Gastrocnemius medialis (tissue), 4 donors: ENCODE measurements at regions not wholly inside any gene's neighbourhood (a gene's known extent, or its start where the extent isn't known, plus 50 kb on each side); places are given as distances from the start of the nearest gene placed in this dataset.

Experiments
- ATAC-seq, 2 donors: fragments of 150-250 bp; one replicate each; pipeline ENCODE4 v1.9.1; 2016
- DNase-seq, 2 donors: peaks; one replicate each; pipeline ENCODE4 v3.0.0-alpha.2; 2019
- H3K27ac ChIP-seq, 4 donors: fragments of 200-600 bp; sonication (generic); 1 replicate in 1 of 4; 2 replicates in 3 of 4; pipeline ENCODE4 v1.5.1; 2016 to 2018; ENCODE audit warnings: mild to moderate bottlenecking in 2 of 4, moderate library complexity in 1 of 4
- H3K27me3 ChIP-seq, 3 donors: fragments of 200-600 bp; sonication (generic) in 2 of 3; 1 replicate in 1 of 3; 2 replicates in 2 of 3; pipeline versions ENCODE4 v1.5.1 to v1.6.0; 2016 to 2019; ENCODE audit warnings: mild to moderate bottlenecking in 1 of 3, moderate library complexity in 1 of 3
- H3K36me3 ChIP-seq, 2 donors: fragments of 200-600 bp; sonication (generic) in 1 of 2; one replicate each; pipeline ENCODE4 v1.5.1; 2017 to 2018
- H3K4me1 ChIP-seq, 2 donors: fragments of 200-600 bp; sonication (generic) in 1 of 2; one replicate each; pipeline ENCODE4 v1.5.1; 2016 to 2017; ENCODE audit warnings: mild to moderate bottlenecking in 2 of 2
- H3K4me3 ChIP-seq, 4 donors: fragments of 200-600 bp; sonication (generic) in 3 of 4; 1 replicate in 1 of 4; 2 replicates in 3 of 4; pipeline ENCODE4 v1.5.1; 2016 to 2019; ENCODE audit warnings: mild to moderate bottlenecking in 2 of 4
- H3K9me3 ChIP-seq, 3 donors: fragments of 200-600 bp; sonication (generic) in 2 of 3; 1 replicate in 1 of 3; 2 replicates in 2 of 3; pipeline ENCODE4 v1.5.1; 2016 to 2019
- POLR2A ChIP-seq, 2 donors: fragments of 450-650 bp; IDR thresholded peaks; one replicate each; pipeline ENCODE4 v1.6.1; 2017; ENCODE audit warnings: antibody characterized with exemption in 2 of 2, mild to moderate bottlenecking in 2 of 2, moderate library complexity in 2 of 2
- in situ Hi-C, 4 donors: fragments of 200-750 bp; cut with MboI; loops; one replicate each; pipeline versions ENCODE4 v1.15.0 to v1.8.0; 2017; ENCODE audit warnings: low sequenced_read_pairs in 4 of 4
- intact Hi-C: fragments of 100-400 bp; cut with DNase I; formaldehyde crosslinking; loops from one replicate; pipeline ENCODE4 v1.15.1; 2023; ENCODE audit warnings: low total_unique reads
- TF ChIP-seq, protein P1 (sequence below), 5 experiments: fragments of 450-650 bp in 3 of 5; fragments of 200-600 bp in 2 of 5; sonication (generic) in 2 of 5; IDR thresholded peaks in 4 of 5; conservative IDR thresholded peaks in 1 of 5; 1 replicate in 4 of 5; 2 replicates in 1 of 5; pipeline ENCODE4 v1.5.1; 2016 to 2019; ENCODE audit warnings: antibody characterized with exemption in 5 of 5, mild to moderate bottlenecking in 3 of 5, moderate library complexity in 3 of 5

DNA sequence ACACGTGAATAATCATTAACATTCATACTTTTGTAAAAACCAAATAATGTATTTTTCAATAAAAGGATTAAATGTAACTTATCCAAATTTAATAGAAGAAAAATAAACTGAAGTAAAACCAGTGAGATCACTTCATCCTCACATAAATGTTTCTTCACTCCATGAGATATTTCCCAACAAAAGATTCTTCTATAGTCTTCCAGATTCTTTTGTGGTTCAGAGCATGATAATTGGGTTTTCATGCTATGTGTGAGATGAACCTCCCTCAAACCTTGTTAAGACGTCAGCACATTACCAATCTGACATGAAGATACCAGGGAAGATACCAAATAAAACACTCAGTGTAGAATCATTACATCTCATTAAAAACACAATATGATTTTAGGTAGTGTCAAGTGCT, 62.9 kb upstream of the OXGR1 start:
- Histone ChIP-seq H3K9me3 (no peaks in the 10 kb centered on the region), H3K4me3 (no peak overlapping the region), H3K27me3 (no peaks in the 10 kb centered on the region), H3K4me1 (no peaks in the 10 kb centered on the region), H3K27ac (no peak overlapping the region), H3K36me3 (no peaks in the 10 kb centered on the region)
- TF ChIP-seq, protein P1, sequence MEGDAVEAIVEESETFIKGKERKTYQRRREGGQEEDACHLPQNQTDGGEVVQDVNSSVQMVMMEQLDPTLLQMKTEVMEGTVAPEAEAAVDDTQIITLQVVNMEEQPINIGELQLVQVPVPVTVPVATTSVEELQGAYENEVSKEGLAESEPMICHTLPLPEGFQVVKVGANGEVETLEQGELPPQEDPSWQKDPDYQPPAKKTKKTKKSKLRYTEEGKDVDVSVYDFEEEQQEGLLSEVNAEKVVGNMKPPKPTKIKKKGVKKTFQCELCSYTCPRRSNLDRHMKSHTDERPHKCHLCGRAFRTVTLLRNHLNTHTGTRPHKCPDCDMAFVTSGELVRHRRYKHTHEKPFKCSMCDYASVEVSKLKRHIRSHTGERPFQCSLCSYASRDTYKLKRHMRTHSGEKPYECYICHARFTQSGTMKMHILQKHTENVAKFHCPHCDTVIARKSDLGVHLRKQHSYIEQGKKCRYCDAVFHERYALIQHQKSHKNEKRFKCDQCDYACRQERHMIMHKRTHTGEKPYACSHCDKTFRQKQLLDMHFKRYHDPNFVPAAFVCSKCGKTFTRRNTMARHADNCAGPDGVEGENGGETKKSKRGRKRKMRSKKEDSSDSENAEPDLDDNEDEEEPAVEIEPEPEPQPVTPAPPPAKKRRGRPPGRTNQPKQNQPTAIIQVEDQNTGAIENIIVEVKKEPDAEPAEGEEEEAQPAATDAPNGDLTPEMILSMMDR (IDR thresholded peaks at IDR 0.05 in 4 of 5, conservative IDR thresholded peaks at IDR 0.05 in 1 of 5), result no peak
- TF ChIP-seq POLR2A (IDR thresholded peaks at IDR 0.05), result no peak
- no peak for ATAC-seq
- in situ Hi-C loops (no loop called here), intact Hi-C loops (no loop called here)
- no peak for DNase-seq

DNA sequence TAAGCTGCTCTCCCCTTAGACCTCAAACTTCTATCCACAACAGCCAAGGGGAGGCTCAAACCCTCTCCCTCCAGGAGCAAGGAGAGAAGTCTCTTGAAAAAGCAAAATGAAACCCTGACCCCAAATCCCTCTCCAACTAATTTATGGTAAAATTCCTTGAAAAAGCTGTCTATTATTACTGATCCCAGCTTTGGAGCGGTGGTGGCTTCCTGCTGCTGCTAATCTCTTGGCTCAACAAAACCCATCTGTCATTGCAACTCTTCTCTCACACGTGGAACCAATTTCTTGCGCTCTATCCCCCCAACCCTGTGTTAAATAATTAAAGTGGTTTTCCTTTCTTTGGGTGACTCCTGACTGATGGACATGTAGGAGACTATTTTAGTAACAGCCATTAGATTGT, 64.1 kb upstream of the OXGR1 start:
- intact Hi-C loops (no loop called here), in situ Hi-C loops (no loop called here)
- H3K27me3 ChIP-seq, result no peaks in the 10 kb centered on the region
- H3K9me3 ChIP-seq, result no peaks in the 10 kb centered on the region
- DNase-seq (no peak), ATAC-seq (no peak)
- H3K36me3 ChIP-seq, result no peaks in the 10 kb centered on the region
- no peak overlapping the region for H3K27ac ChIP-seq
- no peak overlapping the region for H3K4me3 ChIP-seq
- H3K4me1 ChIP-seq, result no peaks in the 10 kb centered on the region
- TF ChIP-seq, protein P1 (IDR thresholded peaks at IDR 0.05 in 4 of 5, conservative IDR thresholded peaks at IDR 0.05 in 1 of 5), result no peak
- no peak for TF ChIP-seq POLR2A (IDR thresholded peaks at IDR 0.05)

DNA sequence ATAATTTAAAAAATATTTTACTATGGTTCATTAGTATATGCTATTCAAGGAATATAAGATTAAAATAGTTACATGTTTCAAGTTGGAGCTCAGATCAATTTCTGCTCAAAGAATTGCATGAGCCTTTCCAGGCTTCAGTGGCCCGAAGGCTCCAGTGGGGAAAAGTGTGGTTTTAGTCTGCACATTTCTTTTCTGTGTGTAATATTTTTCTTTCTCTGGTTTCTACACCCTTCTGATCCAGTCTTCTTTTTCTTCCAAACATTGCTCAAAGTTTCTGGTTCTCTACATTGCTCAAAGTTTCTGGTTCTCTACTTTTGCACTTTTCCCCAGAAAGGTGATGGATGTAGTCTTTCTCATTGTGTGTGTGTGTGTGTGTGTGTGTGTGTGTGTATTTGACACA, 64.7 kb upstream of the OXGR1 start:
- Histone ChIP-seq H3K36me3 (no peaks in the 10 kb centered on the region), H3K4me1 (no peaks in the 10 kb centered on the region), H3K9me3 (no peaks in the 10 kb centered on the region), H3K27ac (no peak overlapping the region), H3K27me3 (no peaks in the 10 kb centered on the region), H3K4me3 (no peak overlapping the region)
- intact Hi-C loops, result no loop called here
- no peak for DNase-seq
- in situ Hi-C loops, result no loop called here
- ATAC-seq, result no peak
- TF ChIP-seq, protein P1 (IDR thresholded peaks at IDR 0.05 in 4 of 5, conservative IDR thresholded peaks at IDR 0.05 in 1 of 5), result no peak
- TF ChIP-seq POLR2A (IDR thresholded peaks at IDR 0.05), result no peak

DNA sequence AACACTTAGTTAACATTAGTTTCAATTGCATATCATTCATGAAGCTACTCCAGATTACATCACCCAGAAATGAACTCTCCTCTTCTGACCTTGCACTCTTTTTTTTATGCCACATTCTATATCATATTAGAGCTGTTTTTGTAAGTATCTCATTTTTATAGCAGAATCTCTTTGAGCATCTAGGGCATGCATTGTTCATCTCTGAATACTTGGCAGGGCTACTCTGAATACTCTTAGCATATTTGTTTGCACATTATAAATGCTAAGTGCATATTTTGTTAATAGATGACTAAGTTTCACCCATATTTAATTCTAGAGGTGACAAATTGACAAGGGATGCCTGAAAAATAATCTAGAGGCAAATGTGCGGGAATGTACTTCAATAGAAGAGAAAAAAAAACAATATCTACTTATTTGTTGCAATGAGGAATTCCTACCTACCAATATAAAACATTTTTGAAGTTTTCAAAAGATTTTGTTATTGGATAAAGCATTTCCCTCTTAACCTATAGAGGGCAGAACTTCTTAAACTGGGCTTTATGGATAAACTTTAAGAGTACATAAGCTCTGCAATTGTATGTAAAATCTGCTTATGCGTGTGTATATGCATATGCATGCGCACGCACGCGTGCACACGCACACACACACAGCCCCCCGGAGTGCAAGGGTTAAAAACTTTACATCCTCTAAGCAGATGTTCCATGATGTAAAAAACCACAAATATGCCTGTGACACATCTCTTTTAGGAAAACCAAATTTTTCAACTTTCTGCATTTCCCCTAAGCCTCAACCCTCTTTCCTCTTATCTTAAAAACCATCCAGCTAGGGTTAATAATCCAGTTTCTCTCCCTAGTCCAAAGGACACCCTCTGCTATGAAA, 73.0 kb upstream of the OXGR1 start:
- no peaks in the 10 kb centered on the region for H3K27me3 ChIP-seq
- in situ Hi-C loops (no loop called here), intact Hi-C loops (no loop called here)
- no peak for TF ChIP-seq POLR2A (IDR thresholded peaks at IDR 0.05)
- TF ChIP-seq, protein P1 (IDR thresholded peaks at IDR 0.05 in 4 of 5, conservative IDR thresholded peaks at IDR 0.05 in 1 of 5), result no peak
- no peaks in the 10 kb centered on the region for H3K36me3 ChIP-seq
- H3K27ac ChIP-seq, result no peak overlapping the region
- H3K9me3 ChIP-seq, result no peaks in the 10 kb centered on the region
- H3K4me3 ChIP-seq, result no peak overlapping the region
- ATAC-seq (no peak), DNase-seq (no peak)
- no peaks in the 10 kb centered on the region for H3K4me1 ChIP-seq
